ENCODE measurements at regions not wholly inside any gene's neighbourhood (a gene's known extent, or its start where the extent isn't known, plus 50 kb on each side); places are given as distances from the start of the nearest gene placed in this dataset.

- ATAC-seq (ENCODE audit: low FRiP score) (no peak), DNase-seq (ENCODE audit: low spot score) (no peak)
- no peak for TF ChIP-seq CTCF (IDR thresholded peaks at IDR 0.05)
Measured at GRCh38 chr3:180828723-180829408, 83.6 kb upstream of the FXR1 start.

GRCh38 chr3:180829409-180830405 lies 82.8 kb upstream of the FXR1 start:
- no peak for TF ChIP-seq CTCF (IDR thresholded peaks at IDR 0.05)
- DNase-seq (ENCODE audit: low spot score) (no peak), ATAC-seq (ENCODE audit: low FRiP score) (no peak)

- no peak for TF ChIP-seq CTCF (IDR thresholded peaks at IDR 0.05)
- ATAC-seq (ENCODE audit: low FRiP score) (no peak), DNase-seq (ENCODE audit: low spot score) (no peak)
Measured at GRCh38 chr3:180835501-180835900, 77.0 kb upstream of the FXR1 start.

DNA sequence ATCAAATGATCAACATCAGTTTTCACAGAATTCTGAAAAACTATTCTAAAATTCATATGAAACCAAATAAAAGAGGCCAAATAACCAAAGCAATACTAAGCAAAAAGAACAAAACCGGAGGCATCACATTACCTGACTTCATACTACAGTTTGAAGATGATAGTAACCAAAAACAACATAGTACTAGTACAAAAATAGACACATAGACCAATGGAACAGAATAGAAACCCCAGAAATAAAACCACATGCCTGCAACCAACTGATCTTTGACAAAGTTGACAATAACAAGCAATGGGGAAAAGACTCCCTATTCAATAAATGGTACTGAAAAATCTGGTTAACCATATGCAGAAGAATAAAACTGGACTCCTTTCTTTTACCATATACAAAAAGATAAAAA lies 75.7 kb upstream of the FXR1 start:
- DNase-seq (ENCODE audit: low spot score) (no peak), ATAC-seq (ENCODE audit: low FRiP score) (no peak)
- TF ChIP-seq CTCF (IDR thresholded peaks at IDR 0.05): no peak

- no peak for DNase-seq (ENCODE audit: low spot score)
- ATAC-seq (ENCODE audit: low FRiP score): no peak
- TF ChIP-seq CTCF (IDR thresholded peaks at IDR 0.05): no peak
Measured at GRCh38 chr3:180854887-180855286, 57.6 kb upstream of the FXR1 start.

- ATAC-seq (ENCODE audit: low FRiP score): no peak
- no peak for TF ChIP-seq CTCF (IDR thresholded peaks at IDR 0.05)
- no peak for DNase-seq (ENCODE audit: low spot score)
Measured at GRCh38 chr3:180855364-180855763, 57.1 kb upstream of the FXR1 start.

Data from omental fat pad (tissue), 3 donors.